H9 (cell line): ENCODE measurements at regions not wholly inside any gene's neighbourhood (a gene's known extent, or its start where the extent isn't known, plus 50 kb on each side); places are given as distances from the start of the nearest gene placed in this dataset.

Experiments
- DNase-seq: peaks from one replicate; pipeline ENCODE4 v3.0.0-alpha.2; 2017
- H2AFZ ChIP-seq: one replicate; pipeline ENCODE4 v1.6.1; 2013; ENCODE audit warnings: mild to moderate bottlenecking, low read length, control low read depth, moderate library complexity
- H2AK5ac ChIP-seq: 2 replicates; pipeline ENCODE4 v1.6.1; 2013; ENCODE audit warnings: low read length, control low read depth, mixed read lengths; ENCODE audit not compliant: insufficient read length
- H2BK120ac ChIP-seq: one replicate; pipeline ENCODE4 v1.6.1; 2013; ENCODE audit warnings: low read depth, mild to moderate bottlenecking, low read length, control low read depth, inconsistent platforms; ENCODE audit not compliant: poor library complexity, severe bottlenecking
- H2BK12ac ChIP-seq: 2 replicates; pipeline ENCODE4 v1.6.1; 2013; ENCODE audit warnings: low read length, control low read depth, mixed read lengths, low read depth; ENCODE audit not compliant: insufficient read length
- H2BK15ac ChIP-seq: 2 replicates; pipeline ENCODE4 v1.6.1; 2013; ENCODE audit warnings: low read depth, low read length, control low read depth
- H2BK20ac ChIP-seq: one replicate; pipeline ENCODE4 v1.6.1; 2013; ENCODE audit warnings: low read depth, mild to moderate bottlenecking, low read length, control low read depth, inconsistent platforms; ENCODE audit not compliant: poor library complexity, severe bottlenecking
- H2BK5ac ChIP-seq: 2 replicates; pipeline ENCODE4 v1.6.1; 2013; ENCODE audit warnings: low read length, control low read depth, mixed read lengths; ENCODE audit not compliant: insufficient read length
- H3K14ac ChIP-seq: 2 replicates; pipeline ENCODE4 v1.6.1; 2013; ENCODE audit warnings: low read length, control low read depth; ENCODE audit not compliant: insufficient read depth
- H3K18ac ChIP-seq: 2 replicates; pipeline ENCODE4 v1.6.1; 2013; ENCODE audit warnings: low read depth, mild to moderate bottlenecking, mixed read lengths, low read length, control low read depth; ENCODE audit not compliant: insufficient read length
- H3K23ac ChIP-seq: 2 replicates; pipeline ENCODE4 v1.6.1; 2013; ENCODE audit warnings: low read length, control low read depth, mixed read lengths, low read depth; ENCODE audit not compliant: insufficient read length
- H3K23me2 ChIP-seq: 2 replicates; pipeline ENCODE4 v1.6.1; 2013; ENCODE audit warnings: low read depth, mild to moderate bottlenecking, mixed read lengths, low read length, control low read depth; ENCODE audit not compliant: insufficient read length, poor library complexity, severe bottlenecking
- H3K27ac ChIP-seq: 2 replicates; pipeline ENCODE4 v1.5.1; 2013; ENCODE audit warnings: low read length, control low read depth, mixed read lengths, low read depth; ENCODE audit not compliant: insufficient read length
- H3K27me3 ChIP-seq: 2 replicates; pipeline ENCODE4 v1.6.1; 2013; ENCODE audit warnings: low read length, control low read depth, inconsistent platforms; ENCODE audit not compliant: insufficient read depth
- H3K4ac ChIP-seq: 2 replicates; pipeline ENCODE4 v1.6.1; 2013; ENCODE audit warnings: low read depth, mild to moderate bottlenecking, control low read depth, inconsistent platforms, low read length, moderate library complexity
- H3K4me1 ChIP-seq: 2 replicates; pipeline ENCODE4 v1.6.1; 2013; ENCODE audit warnings: low read length, control low read depth, inconsistent platforms; ENCODE audit not compliant: insufficient read depth
- H3K4me2 ChIP-seq: 2 replicates; pipeline ENCODE4 v1.6.1; 2013; ENCODE audit warnings: low read length, control low read depth, mixed read lengths; ENCODE audit not compliant: insufficient read length, insufficient read depth
- H3K56ac ChIP-seq: 2 replicates; pipeline ENCODE4 v1.6.1; 2013; ENCODE audit warnings: low read depth, mild to moderate bottlenecking, mixed read lengths, low read length, control low read depth; ENCODE audit not compliant: insufficient read length
- H3K79me1 ChIP-seq: 2 replicates; pipeline ENCODE4 v1.6.1; 2013; ENCODE audit warnings: low read depth, mild to moderate bottlenecking, moderate library complexity, low read length, control low read depth, inconsistent platforms; ENCODE audit not compliant: insufficient read depth, poor library complexity, severe bottlenecking
- H3K79me2 ChIP-seq: 2 replicates; pipeline ENCODE4 v1.6.1; 2013; ENCODE audit warnings: low read length, control low read depth, inconsistent platforms; ENCODE audit not compliant: insufficient read depth
- H3K9ac ChIP-seq: 2 replicates; pipeline ENCODE4 v1.6.1; 2013; ENCODE audit warnings: low read length, control low read depth, mixed read lengths; ENCODE audit not compliant: insufficient read length; ENCODE audit errors: extremely low read depth
- H3K9me3 ChIP-seq: one replicate; pipeline ENCODE4 v1.6.1; 2013; ENCODE audit warnings: low read depth, low read length, inconsistent platforms; ENCODE audit not compliant: control insufficient read depth
- H3T11ph ChIP-seq: one replicate; pipeline ENCODE4 v1.6.1; 2013; ENCODE audit warnings: mild to moderate bottlenecking, low read length, control low read depth, inconsistent platforms
- H4K20me1 ChIP-seq: one replicate; pipeline ENCODE4 v1.6.1; 2013; ENCODE audit not compliant: control insufficient read depth, insufficient read length, insufficient read depth
- H4K5ac ChIP-seq: 2 replicates; pipeline ENCODE4 v1.6.1; 2013; ENCODE audit warnings: low read depth, mild to moderate bottlenecking, mixed read lengths, low read length, control low read depth; ENCODE audit not compliant: insufficient read length
- H4K8ac ChIP-seq: replicated peaks from 2 replicates; pipeline ENCODE4 v1.6.1; 2013; ENCODE audit warnings: low read length, control low read depth, mixed read lengths, low read depth; ENCODE audit not compliant: insufficient read length
- H4K91ac ChIP-seq: 2 replicates; pipeline ENCODE4 v1.6.1; 2013; ENCODE audit warnings: low read depth, mild to moderate bottlenecking, moderate library complexity, mixed read lengths, low read length, control low read depth; ENCODE audit not compliant: insufficient read length
- H3K27ac Mint-ChIP-seq, 3 experiments: 2 replicates in 2 of 3; 3 replicates in 1 of 3; pipeline ENCODE4 v1.8.0; 2020 to 2021; ENCODE audit warnings: mixed read lengths in 3 of 3, mild to moderate bottlenecking in 1 of 3, moderate library complexity in 1 of 3
- H3K27me3 Mint-ChIP-seq: 2 replicates; pipeline ENCODE4 v1.8.0; 2021; ENCODE audit warnings: low read depth, mild to moderate bottlenecking, moderate library complexity, mixed read lengths
- H3K36me3 Mint-ChIP-seq, 3 experiments: 2 replicates in 2 of 3; 3 replicates in 1 of 3; pipeline ENCODE4 v1.8.0; 2020 to 2021; ENCODE audit warnings: low read depth in 3 of 3, mixed read lengths in 3 of 3; ENCODE audit not compliant: insufficient read depth in 1 of 3
- H3K4me1 Mint-ChIP-seq, 2 experiments: 2 replicates each; pipeline ENCODE4 v1.8.0; 2020; ENCODE audit warnings: mixed read lengths in 2 of 2
- H3K4me3 Mint-ChIP-seq, 2 experiments: 2 replicates in 1 of 2; 3 replicates in 1 of 2; pipeline ENCODE4 v1.8.0; 2020 to 2021; ENCODE audit warnings: mild to moderate bottlenecking in 2 of 2, mixed read lengths in 2 of 2, moderate library complexity in 1 of 2
- H3K9me3 Mint-ChIP-seq, 2 experiments: 2 replicates in 1 of 2; 3 replicates in 1 of 2; pipeline ENCODE4 v1.8.0; 2020; ENCODE audit warnings: mild to moderate bottlenecking in 2 of 2, mixed read lengths in 2 of 2, moderate library complexity in 1 of 2
- WGBS: extraction: QIAGEN DNeasy Blood & Tissue Kit; methylation state at CpG from one replicate; pipeline ENCODE4 v1.1.7; 2013; ENCODE audit warnings: missing lambda C conversion rate, low lambda C conversion rate, mixed read lengths; ENCODE audit not compliant: insufficient read length; ENCODE audit errors: extremely low coverage; 5-methylcytosine and 5-hydroxymethylcytosine counted together
- TF ChIP-seq, protein P1 (sequence below): fragments of 200-600 bp; sonication (generic); conservative IDR thresholded peaks from 3 replicates; pipeline ENCODE4 v1.8.0; 2021; ENCODE audit warnings: antibody characterized with exemption, mild to moderate bottlenecking

DNA sequence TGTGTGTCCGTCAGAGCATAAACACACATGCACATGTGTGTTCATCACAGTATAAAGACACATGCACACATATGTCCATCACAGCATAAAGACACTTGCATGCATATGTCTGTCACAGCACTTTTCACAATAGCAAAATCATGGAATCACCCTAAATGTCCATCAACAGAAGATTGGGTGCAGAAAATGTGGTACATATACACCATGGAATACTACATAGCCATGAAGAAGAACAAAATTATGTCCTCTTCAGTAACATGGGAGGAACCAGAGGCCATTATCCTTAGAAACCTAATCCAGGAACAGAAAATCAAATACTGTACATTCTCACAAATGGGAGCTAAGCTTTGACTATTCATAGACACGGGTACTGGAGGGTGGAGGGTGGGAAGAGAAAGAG, 732.2 kb downstream of the GALR1 start:
- WGBS: no CpG with 5 or more reads among the region's 2 CpGs
- peaks cover 0 to 2% (median 0%) of the 10 kb centered on the region in 3 experiments; a peak in 1 of 7 replicates for H3K36me3 Mint-ChIP-seq
- H2AFZ ChIP-seq: no peak overlapping the region
- H3K4me1 ChIP-seq: no peaks in the 10 kb centered on the region
- no peak overlapping the region for H2BK15ac ChIP-seq
- H3K14ac ChIP-seq: no peak overlapping the region
- H3K9me3 ChIP-seq: no peaks in the 10 kb centered on the region
- no peak overlapping the region for H2BK120ac ChIP-seq
- H2BK12ac ChIP-seq: no peak overlapping the region
- no peaks in the 10 kb centered on the region for H3K23me2 ChIP-seq
- H3K4me2 ChIP-seq: no peak overlapping the region
- no peak overlapping the region for H3K18ac ChIP-seq
- peaks cover 0 to 2% of the 10 kb centered on the region in 2 experiments; a peak in 2 of 5 replicates for H3K9me3 Mint-ChIP-seq
- H3K9ac ChIP-seq: no peak overlapping the region
- no peak overlapping the region for H3K27ac Mint-ChIP-seq
- H2AK5ac ChIP-seq: no peak overlapping the region
- TF ChIP-seq, protein P1, sequence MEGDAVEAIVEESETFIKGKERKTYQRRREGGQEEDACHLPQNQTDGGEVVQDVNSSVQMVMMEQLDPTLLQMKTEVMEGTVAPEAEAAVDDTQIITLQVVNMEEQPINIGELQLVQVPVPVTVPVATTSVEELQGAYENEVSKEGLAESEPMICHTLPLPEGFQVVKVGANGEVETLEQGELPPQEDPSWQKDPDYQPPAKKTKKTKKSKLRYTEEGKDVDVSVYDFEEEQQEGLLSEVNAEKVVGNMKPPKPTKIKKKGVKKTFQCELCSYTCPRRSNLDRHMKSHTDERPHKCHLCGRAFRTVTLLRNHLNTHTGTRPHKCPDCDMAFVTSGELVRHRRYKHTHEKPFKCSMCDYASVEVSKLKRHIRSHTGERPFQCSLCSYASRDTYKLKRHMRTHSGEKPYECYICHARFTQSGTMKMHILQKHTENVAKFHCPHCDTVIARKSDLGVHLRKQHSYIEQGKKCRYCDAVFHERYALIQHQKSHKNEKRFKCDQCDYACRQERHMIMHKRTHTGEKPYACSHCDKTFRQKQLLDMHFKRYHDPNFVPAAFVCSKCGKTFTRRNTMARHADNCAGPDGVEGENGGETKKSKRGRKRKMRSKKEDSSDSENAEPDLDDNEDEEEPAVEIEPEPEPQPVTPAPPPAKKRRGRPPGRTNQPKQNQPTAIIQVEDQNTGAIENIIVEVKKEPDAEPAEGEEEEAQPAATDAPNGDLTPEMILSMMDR: no peak
- no peak overlapping the region for H3K27ac ChIP-seq
- H2BK5ac ChIP-seq: no peak overlapping the region
- no peaks in the 10 kb centered on the region for H4K20me1 ChIP-seq
- no peak overlapping the region for H3T11ph ChIP-seq
- no peak overlapping the region for H4K8ac ChIP-seq
- H3K4me1 Mint-ChIP-seq: peaks cover under 1 to 4% of the 10 kb centered on the region in 2 experiments
- no peaks in the 10 kb centered on the region for H3K79me1 ChIP-seq
- no peak overlapping the region for H3K4me3 Mint-ChIP-seq
- H3K27me3 ChIP-seq: no peaks in the 10 kb centered on the region
- H3K4ac ChIP-seq: no peak overlapping the region
- no peak overlapping the region for H3K23ac ChIP-seq
- no peaks in the 10 kb centered on the region for H3K79me2 ChIP-seq
- DNase-seq: no peak
- H4K5ac ChIP-seq: no peak overlapping the region
- no peak overlapping the region for H3K56ac ChIP-seq
- H4K91ac ChIP-seq: no peak overlapping the region
- H2BK20ac ChIP-seq: no peak overlapping the region
- H3K27me3 Mint-ChIP-seq: peaks cover 5% of the 10 kb centered on the region; the same call in 1 of the 2 replicates
